Fibroblast of lung (primary cell): ENCODE measurements at regions not wholly inside any gene's neighbourhood (a gene's known extent, or its start where the extent isn't known, plus 50 kb on each side); places are given as distances from the start of the nearest gene placed in this dataset.

ENCODE experiments used
- DNase-seq, 2 donors: peaks; one replicate each; pipeline versions ENCODE4 v3.0.0 to v3.0.0-alpha.2; 2010; ENCODE audit warnings: low read depth in 2 of 2
- H2AFZ ChIP-seq: 2 replicates; pipeline ENCODE4 v1.5.1; 2012; ENCODE audit warnings: low read length, control low read depth, inconsistent platforms
- H3K27ac ChIP-seq: 2 replicates; pipeline ENCODE4 v1.5.1; 2011; ENCODE audit warnings: low read length, control low read depth; ENCODE audit not compliant: insufficient read depth
- H3K27me3 ChIP-seq: 2 replicates; pipeline ENCODE4 v1.5.1; 2011; ENCODE audit warnings: mild to moderate bottlenecking, low read length; ENCODE audit not compliant: control insufficient read depth, insufficient read depth
- H3K36me3 ChIP-seq: 2 replicates; pipeline ENCODE4 v1.5.1; 2011; ENCODE audit warnings: low read length; ENCODE audit not compliant: control insufficient read depth, insufficient read depth
- H3K4me1 ChIP-seq: 2 replicates; pipeline ENCODE4 v1.5.1; 2011; ENCODE audit warnings: low read length; ENCODE audit not compliant: control insufficient read depth, insufficient read depth; ENCODE audit errors: extremely low read depth
- H3K4me2 ChIP-seq: 2 replicates; pipeline ENCODE4 v1.5.1; 2011; ENCODE audit warnings: low read length, control low read depth; ENCODE audit not compliant: insufficient read depth; ENCODE audit errors: extremely low read depth
- H3K4me3 ChIP-seq, 4 experiments: fragments of 200-600 bp in 1 of 4; sonication (generic) in 1 of 4; replicated peaks in 1 of 4; 2 replicates each; pipeline ENCODE4 v1.5.1; 2011 to 2016; ENCODE audit warnings: low read length in 4 of 4, low read depth in 3 of 4, mild to moderate bottlenecking in 3 of 4, control low read depth in 2 of 4, inconsistent platforms in 1 of 4, mixed read lengths in 1 of 4; ENCODE audit not compliant: insufficient read depth in 1 of 4; ENCODE audit errors: control extremely low read depth in 1 of 4
- H3K79me2 ChIP-seq: 2 replicates; pipeline ENCODE4 v1.5.1; 2012; ENCODE audit warnings: mild to moderate bottlenecking, low read length, inconsistent platforms; ENCODE audit not compliant: control insufficient read depth, insufficient read depth
- H3K9ac ChIP-seq: 2 replicates; pipeline ENCODE4 v1.5.1; 2011; ENCODE audit warnings: mild to moderate bottlenecking, low read length, control low read depth; ENCODE audit not compliant: insufficient read depth
- H3K9me3 ChIP-seq: 2 replicates; pipeline ENCODE4 v1.5.1; 2012; ENCODE audit warnings: low read depth, low read length; ENCODE audit not compliant: control insufficient read depth, insufficient read depth
- H4K20me1 ChIP-seq: 2 replicates; pipeline ENCODE4 v1.5.1; 2011; ENCODE audit warnings: low read length; ENCODE audit not compliant: control insufficient read depth, insufficient read depth; ENCODE audit errors: extremely low read depth
- CTCF ChIP-seq, 2 donors: IDR thresholded peaks in 1 of 2; conservative IDR thresholded peaks in 1 of 2; 1 replicate in 1 of 2; 2 replicates in 1 of 2; pipeline ENCODE4 v1.5.1; 2011 to 2012; ENCODE audit warnings: low read length in 2 of 2, control low read depth in 1 of 2, inconsistent platforms in 1 of 2, low read depth in 1 of 2, mild to moderate bottlenecking in 1 of 2
- EZH2 ChIP-seq: IDR thresholded peaks from 2 replicates; pipeline ENCODE4 v1.5.1; 2012; ENCODE audit warnings: low read length, control low read depth, mild to moderate bottlenecking; ENCODE audit errors: missing control alignments

GRCh38 chr4:11603591-11604194 lies 175.0 kb upstream of the HS3ST1 start:
- no peaks in the 10 kb centered on the region for H3K4me1 ChIP-seq
- no peaks in the 10 kb centered on the region for H3K9me3 ChIP-seq
- H3K27ac ChIP-seq, result no peak overlapping the region
- no peaks in the 10 kb centered on the region for H3K79me2 ChIP-seq
- H3K4me2 ChIP-seq, result no peak overlapping the region
- no peak overlapping the region for H3K4me3 ChIP-seq
- no peak for DNase-seq
- H3K27me3 ChIP-seq, result no peaks in the 10 kb centered on the region
- no peaks in the 10 kb centered on the region for H3K36me3 ChIP-seq
- H3K9ac ChIP-seq, result no peak overlapping the region
- no peaks in the 10 kb centered on the region for H4K20me1 ChIP-seq
- no peak overlapping the region for H2AFZ ChIP-seq
- TF ChIP-seq CTCF (conservative IDR thresholded peaks at IDR 0.05 in 1 of 2, IDR thresholded peaks at IDR 0.05 in 1 of 2; ENCODE audit: low read depth in 1 of 2, low read length in 2 of 2) (no peak), EZH2 (no peak)

- Histone ChIP-seq H3K4me2 (no peak overlapping the region), H2AFZ (no peak overlapping the region), H3K36me3 (no peaks in the 10 kb centered on the region), H3K79me2 (no peaks in the 10 kb centered on the region), H3K9me3 (no peaks in the 10 kb centered on the region), H3K4me3 (no peak overlapping the region), H3K4me1 (no peaks in the 10 kb centered on the region), H3K27me3 (no peaks in the 10 kb centered on the region), H4K20me1 (no peaks in the 10 kb centered on the region), H3K9ac (no peak overlapping the region), H3K27ac (no peak overlapping the region)
- TF ChIP-seq EZH2, result no peak
- no peak for TF ChIP-seq CTCF (conservative IDR thresholded peaks at IDR 0.05 in 1 of 2, IDR thresholded peaks at IDR 0.05 in 1 of 2; ENCODE audit: low read depth in 1 of 2, low read length in 2 of 2)
- no peak for DNase-seq
These were observed 174.1 kb upstream of the HS3ST1 start for GRCh38 chr4:11602606-11603340.

GRCh38 chr4:11599064-11599463 lies 170.4 kb upstream of the HS3ST1 start:
- H3K27me3 ChIP-seq, result no peaks in the 10 kb centered on the region
- no peak overlapping the region for H3K4me2 ChIP-seq

More at GRCh38 chr4:11599064-11599463, 170.4 kb upstream of the HS3ST1 start:
- Histone ChIP-seq H2AFZ (no peak overlapping the region), H3K9ac (no peak overlapping the region), H3K4me3 (no peak overlapping the region), H3K27ac (no peak overlapping the region), H3K9me3 (no peaks in the 10 kb centered on the region), H3K36me3 (no peaks in the 10 kb centered on the region), H3K79me2 (no peaks in the 10 kb centered on the region), H4K20me1 (no peaks in the 10 kb centered on the region), H3K4me1 (no peaks in the 10 kb centered on the region)
- no peak for TF ChIP-seq CTCF (conservative IDR thresholded peaks at IDR 0.05 in 1 of 2, IDR thresholded peaks at IDR 0.05 in 1 of 2; ENCODE audit: low read depth in 1 of 2, low read length in 2 of 2)
- no peak for TF ChIP-seq EZH2
- no peak for DNase-seq
